Fibroblast of villous mesenchyme (primary cell): ENCODE measurements at regions not wholly inside any gene's neighbourhood (a gene's known extent, or its start where the extent isn't known, plus 50 kb on each side); places are given as distances from the start of the nearest gene placed in this dataset.
"Not testable (repeated sequence)": the region's sequence is repeated elsewhere in the genome, so short reads cannot be mapped to it uniquely, and the experiment has no call there.

ENCODE experiments used
- DNase-seq: peaks from one replicate; pipeline ENCODE4 v3.0.0-alpha.2; 2010; ENCODE audit warnings: low read depth
- H3K4me3 ChIP-seq: 2 replicates; pipeline ENCODE4 v1.5.1; 2011; ENCODE audit warnings: low read depth, mild to moderate bottlenecking, low read length
- CTCF ChIP-seq: IDR thresholded peaks from 2 replicates; pipeline ENCODE4 v1.5.1; 2012; ENCODE audit warnings: low read depth, mild to moderate bottlenecking, low read length; ENCODE audit not compliant: insufficient read depth

GRCh38 chr5:166119506-166119905 is 2171.9 kb upstream of the WWC1 start:
- no peak overlapping the region for H3K4me3 ChIP-seq
- TF ChIP-seq CTCF = no peak
- no peak for DNase-seq

- DNase-seq = no peak
- H3K4me3 ChIP-seq = no peak overlapping the region
- no peak for TF ChIP-seq CTCF
These were observed 2167.7 kb upstream of the WWC1 start for GRCh38 chr5:166123717-166124116.

- no peak overlapping the region for H3K4me3 ChIP-seq
- DNase-seq = no peak
- TF ChIP-seq CTCF = no peak
These were observed 2163.5 kb upstream of the WWC1 start for GRCh38 chr5:166127766-166128570.

GRCh38 chr5:166145107-166145506 is 2146.3 kb upstream of the WWC1 start:
- DNase-seq, H3K4me3 ChIP-seq: not testable (repeated sequence)

- no peak overlapping the region for H3K4me3 ChIP-seq
- no peak for TF ChIP-seq CTCF
- DNase-seq = no peak
These were observed 2127.3 kb upstream of the WWC1 start for GRCh38 chr5:166163996-166164610.

- no peak for DNase-seq
- TF ChIP-seq CTCF = no peak
- no peak overlapping the region for H3K4me3 ChIP-seq
These were observed 2125.8 kb upstream of the WWC1 start for GRCh38 chr5:166165596-166165995.

GRCh38 chr5:166166071-166166470 is 2125.4 kb upstream of the WWC1 start:
- no peak overlapping the region for H3K4me3 ChIP-seq
- no peak for DNase-seq
- TF ChIP-seq CTCF = no peak
